ENCODE measurements at regions not wholly inside any gene's neighbourhood (a gene's known extent, or its start where the extent isn't known, plus 50 kb on each side); places are given as distances from the start of the nearest gene placed in this dataset.

DNA sequence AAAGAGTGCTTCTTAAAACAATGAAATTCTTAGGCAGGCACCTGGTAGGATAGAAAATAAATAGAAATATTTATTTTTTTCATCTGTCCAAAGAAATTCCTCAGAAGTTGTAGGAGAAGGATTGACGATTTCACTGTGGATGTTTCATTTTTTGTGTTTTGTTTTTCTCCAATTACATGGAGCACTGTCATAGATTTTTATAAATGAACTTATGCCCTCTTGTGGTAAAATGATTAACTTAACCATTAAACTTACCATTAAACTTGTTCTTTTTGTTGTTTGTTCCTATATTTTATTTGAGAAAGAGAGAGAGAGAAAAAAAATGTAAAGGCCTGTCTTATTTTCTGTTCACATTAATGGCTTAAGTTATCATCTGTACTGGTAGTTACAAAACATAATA lies 339.2 kb downstream of the PRR16 start:
- TF ChIP-seq POLR2A (IDR thresholded peaks at IDR 0.05): no peak
- TF ChIP-seq, protein P1, sequence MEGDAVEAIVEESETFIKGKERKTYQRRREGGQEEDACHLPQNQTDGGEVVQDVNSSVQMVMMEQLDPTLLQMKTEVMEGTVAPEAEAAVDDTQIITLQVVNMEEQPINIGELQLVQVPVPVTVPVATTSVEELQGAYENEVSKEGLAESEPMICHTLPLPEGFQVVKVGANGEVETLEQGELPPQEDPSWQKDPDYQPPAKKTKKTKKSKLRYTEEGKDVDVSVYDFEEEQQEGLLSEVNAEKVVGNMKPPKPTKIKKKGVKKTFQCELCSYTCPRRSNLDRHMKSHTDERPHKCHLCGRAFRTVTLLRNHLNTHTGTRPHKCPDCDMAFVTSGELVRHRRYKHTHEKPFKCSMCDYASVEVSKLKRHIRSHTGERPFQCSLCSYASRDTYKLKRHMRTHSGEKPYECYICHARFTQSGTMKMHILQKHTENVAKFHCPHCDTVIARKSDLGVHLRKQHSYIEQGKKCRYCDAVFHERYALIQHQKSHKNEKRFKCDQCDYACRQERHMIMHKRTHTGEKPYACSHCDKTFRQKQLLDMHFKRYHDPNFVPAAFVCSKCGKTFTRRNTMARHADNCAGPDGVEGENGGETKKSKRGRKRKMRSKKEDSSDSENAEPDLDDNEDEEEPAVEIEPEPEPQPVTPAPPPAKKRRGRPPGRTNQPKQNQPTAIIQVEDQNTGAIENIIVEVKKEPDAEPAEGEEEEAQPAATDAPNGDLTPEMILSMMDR (IDR thresholded peaks at IDR 0.05): no peak
- WGBS, 2 donors: 8 to 10% methylated on average over 1 of the region's 1 CpG
- intact Hi-C loops (cut with DNase I; ENCODE audit: low total_unique reads): no loop called here
- DNase-seq (ENCODE audit: low spot score in 2 of 2): no peak
- no peak overlapping the region for H3K4me3 ChIP-seq (ENCODE audit: low read depth, poor library complexity, severe bottlenecking)

DNA sequence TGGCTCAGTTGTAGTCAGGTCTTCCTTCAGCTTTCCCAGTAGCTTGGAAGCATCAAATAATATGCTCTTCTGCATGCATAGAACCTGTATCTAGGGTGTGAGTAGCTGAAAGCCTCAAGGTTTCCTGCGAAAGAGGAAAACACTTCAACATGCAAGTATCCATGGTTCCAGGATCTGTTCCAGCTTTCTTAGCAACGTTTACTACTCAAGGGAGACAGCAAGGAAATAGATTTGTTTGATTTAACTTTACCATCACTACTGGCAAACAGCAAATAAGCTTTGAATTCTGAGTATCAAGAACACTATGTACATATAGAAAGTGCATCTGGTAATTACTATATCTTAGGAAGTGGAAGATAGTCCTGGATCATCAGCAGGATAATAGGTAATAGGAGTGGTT lies 341.0 kb downstream of the PRR16 start:
- intact Hi-C loops (cut with DNase I; ENCODE audit: low total_unique reads): no loop called here

DNA sequence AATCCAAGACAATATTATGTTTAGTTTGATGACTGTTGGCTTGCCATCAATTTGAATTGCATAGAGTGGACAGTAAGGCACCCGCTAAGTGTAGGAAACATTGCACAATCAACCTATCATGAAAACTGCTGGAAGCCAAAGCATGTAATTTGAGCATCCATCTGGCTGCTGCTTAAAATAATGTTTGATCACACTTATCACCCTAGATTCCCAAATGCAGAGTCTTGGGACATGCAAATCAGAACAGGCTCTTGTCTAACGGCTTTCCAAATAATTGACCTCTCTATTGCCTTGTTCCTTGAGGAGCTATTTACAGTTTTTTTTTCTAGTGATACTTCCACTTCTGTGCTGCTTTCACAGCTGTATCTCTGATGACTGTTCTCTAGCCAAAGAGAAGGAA lies 342.1 kb downstream of the PRR16 start:
- intact Hi-C loops (cut with DNase I; ENCODE audit: low total_unique reads): no loop called here
- no peak for DNase-seq (ENCODE audit: low spot score in 2 of 2)
- WGBS, 2 donors: 46 to 48% methylated on average over 2 of the region's 2 CpGs
- H3K4me3 ChIP-seq (ENCODE audit: low read depth, poor library complexity, severe bottlenecking): no peak overlapping the region
- TF ChIP-seq, protein P1 (IDR thresholded peaks at IDR 0.05): no peak
- no peak for TF ChIP-seq POLR2A (IDR thresholded peaks at IDR 0.05)

More for the DNA sequence above, 341.0 kb downstream of the PRR16 start:
- TF ChIP-seq, protein P1 (IDR thresholded peaks at IDR 0.05): no peak
- TF ChIP-seq POLR2A (IDR thresholded peaks at IDR 0.05): no peak
- DNase-seq (ENCODE audit: low spot score in 2 of 2): no peak
- WGBS, 2 donors: 43% methylated on average over 2 of the region's 2 CpGs
- no peak overlapping the region for H3K4me3 ChIP-seq (ENCODE audit: low read depth, poor library complexity, severe bottlenecking)

DNA sequence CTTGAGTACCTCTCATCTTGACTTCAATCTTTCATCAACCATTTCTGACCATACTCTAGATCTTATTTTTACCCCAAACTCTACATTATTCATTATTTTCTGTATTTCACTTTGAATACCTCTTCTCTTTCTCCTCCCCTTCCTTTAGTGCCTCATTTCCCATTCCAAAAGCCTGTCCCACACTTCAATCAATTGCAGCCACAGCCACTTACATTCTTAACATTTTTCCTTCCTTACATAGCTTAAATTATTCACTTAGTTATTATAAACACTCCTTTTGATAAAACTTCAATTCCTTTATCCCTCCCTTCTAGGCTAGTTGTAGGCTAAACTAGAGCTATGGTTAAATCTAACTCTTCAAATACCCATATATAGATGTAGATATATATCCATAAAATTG lies 344.0 kb downstream of the PRR16 start:
- no peak overlapping the region for H3K4me3 ChIP-seq (ENCODE audit: low read depth, poor library complexity, severe bottlenecking)
- intact Hi-C loops (cut with DNase I; ENCODE audit: low total_unique reads): no loop called here
- no peak for TF ChIP-seq POLR2A (IDR thresholded peaks at IDR 0.05)
- TF ChIP-seq, protein P1 (IDR thresholded peaks at IDR 0.05): no peak
- no peak for DNase-seq (ENCODE audit: low spot score in 2 of 2)

DNA sequence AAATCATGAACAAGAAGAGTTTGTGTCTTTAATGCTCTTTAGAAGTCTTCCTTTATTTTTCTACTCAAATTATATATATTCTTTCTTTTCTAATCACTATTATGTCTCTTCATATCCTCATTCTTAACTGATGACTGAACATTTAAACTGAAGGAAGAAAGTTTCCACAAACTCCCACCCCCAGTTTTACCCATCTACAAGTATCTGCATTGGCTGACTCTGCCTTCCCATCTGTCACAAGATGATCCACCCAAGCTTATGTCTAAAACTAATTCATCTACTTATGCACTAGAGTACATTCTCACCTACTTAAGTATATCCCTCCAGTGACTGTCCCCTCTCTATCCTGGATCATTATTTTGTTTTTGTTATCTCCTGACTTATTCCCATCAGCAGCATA lies 344.5 kb downstream of the PRR16 start:
- no peak overlapping the region for H3K4me3 ChIP-seq (ENCODE audit: low read depth, poor library complexity, severe bottlenecking)
- TF ChIP-seq, protein P1 (IDR thresholded peaks at IDR 0.05): no peak
- TF ChIP-seq POLR2A (IDR thresholded peaks at IDR 0.05): no peak
- no peak for DNase-seq (ENCODE audit: low spot score in 2 of 2)
- intact Hi-C loops (cut with DNase I; ENCODE audit: low total_unique reads): no loop called here

DNA sequence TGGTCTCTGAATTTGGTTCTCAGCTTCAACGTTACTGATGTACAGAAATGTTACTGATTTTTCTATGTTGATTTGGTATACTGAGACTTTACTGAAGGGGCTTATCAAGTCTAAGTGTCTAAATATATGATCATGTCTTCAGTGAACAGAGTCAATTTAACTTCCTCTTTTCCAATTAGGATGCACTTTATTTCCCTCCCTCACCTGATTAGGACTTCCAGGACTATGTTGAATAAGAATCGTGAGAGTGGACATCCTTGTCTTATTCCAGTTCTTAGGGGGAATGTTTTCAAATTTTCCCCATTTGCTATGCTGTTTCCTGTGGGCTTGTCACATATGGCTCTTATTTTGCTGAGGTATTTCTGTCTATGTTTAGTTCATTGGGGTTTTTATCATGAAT lies 349.5 kb downstream of the PRR16 start:
- DNase-seq (ENCODE audit: low spot score in 2 of 2): no peak
- TF ChIP-seq POLR2A (IDR thresholded peaks at IDR 0.05): no peak
- TF ChIP-seq, protein P1 (IDR thresholded peaks at IDR 0.05): no peak
- WGBS, 2 donors: 91 to 93% methylated on average over 2 of the region's 2 CpGs
- no peak overlapping the region for H3K4me3 ChIP-seq (ENCODE audit: low read depth, poor library complexity, severe bottlenecking)
- intact Hi-C loops (cut with DNase I; ENCODE audit: low total_unique reads): no loop called here

Measured in lower leg skin (tissue), 4 donors.